OCI-LY3 (cell line): ENCODE measurements at regions not wholly inside any gene's neighbourhood (a gene's known extent, or its start where the extent isn't known, plus 50 kb on each side); places are given as distances from the start of the nearest gene placed in this dataset.

Experiments used
- H2AFZ ChIP-seq: fragments of 200-600, 300-600 bp; shearing (Covaris generic); 2 replicates; pipeline ENCODE4 v1.6.0; 2014; ENCODE audit warnings: antibody characterized with exemption, low read depth, low read length
- H3K27ac ChIP-seq: fragments of 200-600, 300-600 bp; sonication (generic); 2 replicates; pipeline ENCODE4 v1.5.1; 2014; ENCODE audit warnings: mild to moderate bottlenecking, low read length, moderate library complexity, mixed read lengths
- H3K27me3 ChIP-seq: fragments of 200-600, 300-600 bp; sonication (generic); 2 replicates; pipeline ENCODE4 v1.6.1; 2014; ENCODE audit warnings: low read depth, low read length, mixed read lengths
- H3K36me3 ChIP-seq: fragments of 200-600, 300-600 bp; sonication (generic); replicated peaks from 2 replicates; pipeline ENCODE3; 2014; ENCODE audit warnings: low read depth, low read length, mixed read lengths
- H3K4me1 ChIP-seq: fragments of 300-600, 200-600 bp; sonication (generic); 2 replicates; pipeline ENCODE4 v1.6.1; 2014; ENCODE audit warnings: low read length, mixed read lengths
- H3K4me2 ChIP-seq: fragments of 200-600, 300-600 bp; sonication (generic); 2 replicates; pipeline ENCODE4 v1.6.1; 2014; ENCODE audit warnings: low read length, mixed read lengths
- H3K4me3 ChIP-seq: fragments of 300-600, 200-600 bp; sonication (generic); 2 replicates; pipeline ENCODE4 v1.5.1; 2014; ENCODE audit warnings: antibody characterized with exemption, mild to moderate bottlenecking, low read length, moderate library complexity
- H3K79me2 ChIP-seq: fragments of 300-600, 200-600 bp; shearing (Covaris generic); 2 replicates; pipeline ENCODE4 v1.6.1; 2014; ENCODE audit warnings: mild to moderate bottlenecking, low read length, mixed read lengths
- H3K9ac ChIP-seq: fragments of 300-600, 200-600 bp; shearing (Covaris generic); 2 replicates; pipeline ENCODE4 v1.6.0; 2014; ENCODE audit warnings: mild to moderate bottlenecking, low read length, moderate library complexity
- H3K9me3 ChIP-seq: fragments of 200-600, 300-600 bp; shearing (Covaris generic); 2 replicates; pipeline ENCODE4 v1.6.1; 2014; ENCODE audit warnings: low read length, mixed read lengths; ENCODE audit not compliant: insufficient read depth
- H4K20me1 ChIP-seq: fragments of 200-600, 300-600 bp; sonication (generic); 2 replicates; pipeline ENCODE4 v1.6.1; 2016; ENCODE audit warnings: low read length, mixed read lengths; ENCODE audit not compliant: insufficient read depth
- CTCF ChIP-seq: fragments of 200-600, 300-600 bp; sonication (generic); IDR thresholded peaks from 2 replicates; pipeline ENCODE4 v1.5.1; 2014; ENCODE audit warnings: antibody characterized with exemption, low read length, low read depth
- EZH2phosphoT487 ChIP-seq: fragments of 200-600 bp; shearing (Covaris generic); IDR thresholded peaks from 2 replicates; pipeline ENCODE4 v1.6.1; 2018; ENCODE audit warnings: antibody characterized with exemption, mixed run types, low read depth

GRCh38 chr12:76234741-76235140, 113.5 kb downstream of the BBS10 start:
- Histone ChIP-seq H3K27me3 (no peaks in the 10 kb centered on the region), H3K4me2 (no peak overlapping the region), H4K20me1 (no peaks in the 10 kb centered on the region), H2AFZ (no peak overlapping the region), H3K36me3 (no peaks in the 10 kb centered on the region), H3K9me3 (no peaks in the 10 kb centered on the region), H3K4me3 (no peak overlapping the region), H3K27ac (no peak overlapping the region), H3K4me1 (no peaks in the 10 kb centered on the region), H3K9ac (no peak overlapping the region), H3K79me2 (no peaks in the 10 kb centered on the region)
- no peak for TF ChIP-seq CTCF
- no peak for TF ChIP-seq EZH2phosphoT487

- H3K9me3 ChIP-seq: no peaks in the 10 kb centered on the region
- H3K4me2 ChIP-seq: no peak overlapping the region
- no peaks in the 10 kb centered on the region for H3K79me2 ChIP-seq
- no peak overlapping the region for H3K27ac ChIP-seq
- H3K4me3 ChIP-seq: no peak overlapping the region
- H4K20me1 ChIP-seq: no peaks in the 10 kb centered on the region
- no peaks in the 10 kb centered on the region for H3K36me3 ChIP-seq
- H3K9ac ChIP-seq: no peak overlapping the region
- no peak for TF ChIP-seq CTCF
- TF ChIP-seq EZH2phosphoT487: no peak
- H3K4me1 ChIP-seq: no peaks in the 10 kb centered on the region
- H3K27me3 ChIP-seq: no peaks in the 10 kb centered on the region
- no peak overlapping the region for H2AFZ ChIP-seq
These were observed 116.2 kb downstream of the BBS10 start for GRCh38 chr12:76232013-76232412.

- Histone ChIP-seq H4K20me1 (no peaks in the 10 kb centered on the region), H3K4me3 (no peak overlapping the region), H3K36me3 (no peaks in the 10 kb centered on the region), H3K9me3 (no peaks in the 10 kb centered on the region), H3K27ac (no peak overlapping the region), H3K9ac (no peak overlapping the region), H3K4me1 (no peaks in the 10 kb centered on the region), H2AFZ (no peak overlapping the region), H3K4me2 (no peak overlapping the region), H3K27me3 (no peaks in the 10 kb centered on the region), H3K79me2 (no peaks in the 10 kb centered on the region)
- TF ChIP-seq CTCF (no peak), EZH2phosphoT487 (no peak)
These were observed 121.3 kb downstream of the BBS10 start for GRCh38 chr12:76226956-76227355.

DNA sequence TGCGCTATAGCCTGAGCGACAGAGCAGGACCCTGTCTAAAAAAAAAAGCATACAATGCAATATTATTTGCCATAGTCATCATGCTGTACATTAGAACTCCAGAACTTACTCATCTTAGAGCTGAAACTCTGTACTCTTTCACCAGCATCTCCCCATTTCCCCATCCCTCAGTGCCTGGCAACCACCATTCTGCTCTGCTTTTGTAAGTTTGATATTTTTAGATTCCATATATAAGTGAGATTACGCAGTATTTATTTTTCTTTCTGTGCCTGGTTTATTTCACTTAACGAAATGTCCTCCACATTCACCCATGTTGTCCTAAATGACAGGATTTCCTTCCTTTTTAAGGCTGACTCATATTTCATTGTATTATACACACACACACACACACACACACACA, 121.8 kb downstream of the BBS10 start:
- no peaks in the 10 kb centered on the region for H3K79me2 ChIP-seq
- no peak overlapping the region for H3K9ac ChIP-seq
- no peaks in the 10 kb centered on the region for H3K4me1 ChIP-seq
- H3K27me3 ChIP-seq: no peaks in the 10 kb centered on the region
- no peak overlapping the region for H2AFZ ChIP-seq
- no peak overlapping the region for H3K4me2 ChIP-seq
- H3K4me3 ChIP-seq: no peak overlapping the region
- no peak for TF ChIP-seq CTCF
- no peak for TF ChIP-seq EZH2phosphoT487
- no peaks in the 10 kb centered on the region for H4K20me1 ChIP-seq
- no peak overlapping the region for H3K27ac ChIP-seq
- H3K9me3 ChIP-seq: no peaks in the 10 kb centered on the region
- no peaks in the 10 kb centered on the region for H3K36me3 ChIP-seq
